ENCODE measurements at regions not wholly inside any gene's neighbourhood (a gene's known extent, or its start where the extent isn't known, plus 50 kb on each side); places are given as distances from the start of the nearest gene placed in this dataset.

DNA sequence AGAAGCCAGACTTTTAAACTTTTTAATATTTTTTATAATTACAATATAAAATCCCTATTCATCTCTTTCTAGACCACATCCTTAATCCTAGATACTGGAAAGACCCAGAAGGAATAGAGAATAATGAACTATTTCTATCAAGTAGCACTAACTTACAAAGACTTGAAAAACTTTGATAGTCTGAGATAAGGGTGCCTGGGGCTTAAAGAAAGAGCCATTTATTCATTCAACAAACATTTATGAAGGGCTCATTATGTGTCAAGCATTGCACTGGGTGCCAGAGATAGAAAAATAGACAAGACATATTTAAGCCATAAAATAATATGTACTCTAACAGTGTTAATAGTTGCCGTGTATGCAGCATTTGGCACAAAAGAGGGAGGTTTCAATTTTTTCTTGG lies 178.0 kb upstream of the EMCN start:
- Histone ChIP-seq H3K27me3 (ENCODE audit: insufficient read depth, low read length) (no peaks in the 10 kb centered on the region), H3K4ac (ENCODE audit: low read depth, low read length) (no peak overlapping the region), H4K5ac (ENCODE audit: insufficient read length, low read depth, low read length) (no peak overlapping the region), H3K4me1 (ENCODE audit: insufficient read depth, low read length) (no peaks in the 10 kb centered on the region), H4K20me1 (ENCODE audit: control insufficient read depth, insufficient read depth, insufficient read length) (no peaks in the 10 kb centered on the region), H4K8ac (replicated peaks; ENCODE audit: insufficient read length, low read depth, low read length) (no peak overlapping the region), H3K79me1 (ENCODE audit: insufficient read depth, low read depth, low read length, poor library complexity, severe bottlenecking) (no peaks in the 10 kb centered on the region), H2AFZ (ENCODE audit: low read length) (no peak overlapping the region), H3K9ac (ENCODE audit: extremely low read depth, insufficient read length, low read length) (no peak overlapping the region), H3K18ac (ENCODE audit: insufficient read length, low read depth, low read length) (no peak overlapping the region), H3K79me2 (ENCODE audit: insufficient read depth, low read length) (no peaks in the 10 kb centered on the region), H3K4me2 (ENCODE audit: insufficient read depth, insufficient read length, low read length) (no peak overlapping the region), H3K27ac (ENCODE audit: insufficient read length, low read depth, low read length) (no peak overlapping the region), H2AK5ac (ENCODE audit: insufficient read length, low read length) (no peak overlapping the region), H2BK12ac (ENCODE audit: insufficient read length, low read depth, low read length) (no peak overlapping the region), H3K14ac (ENCODE audit: insufficient read depth, low read length) (no peak overlapping the region), H3T11ph (ENCODE audit: low read length) (no peak overlapping the region), H3K9me3 (ENCODE audit: control insufficient read depth, low read depth, low read length) (no peaks in the 10 kb centered on the region), H2BK15ac (ENCODE audit: low read depth, low read length) (no peak overlapping the region), H3K23ac (ENCODE audit: insufficient read length, low read depth, low read length) (no peak overlapping the region), H3K56ac (ENCODE audit: insufficient read length, low read depth, low read length) (no peak overlapping the region), H2BK120ac (ENCODE audit: low read depth, low read length, poor library complexity, severe bottlenecking) (no peak overlapping the region), H3K23me2 (ENCODE audit: insufficient read length, low read depth, low read length, poor library complexity, severe bottlenecking) (no peaks in the 10 kb centered on the region), H2BK5ac (ENCODE audit: insufficient read length, low read length) (no peak overlapping the region), H4K91ac (ENCODE audit: insufficient read length, low read depth, low read length) (no peak overlapping the region), H2BK20ac (ENCODE audit: low read depth, low read length, poor library complexity, severe bottlenecking) (no peak overlapping the region)
- no peak overlapping the region for H3K27ac Mint-ChIP-seq
- peaks cover 0 to 3% of the 10 kb centered on the region in 2 experiments; a peak in 1 of 5 replicates for H3K9me3 Mint-ChIP-seq
- H3K36me3 Mint-ChIP-seq (ENCODE audit: insufficient read depth in 1 of 3, low read depth in 3 of 3): no peaks in the 10 kb centered on the region
- DNase-seq: no peak
- H3K4me1 Mint-ChIP-seq: peaks cover 6 to 7% of the 10 kb centered on the region in 2 experiments
- no CpG with 5 or more reads among the region's 1 CpG for WGBS (ENCODE audit: extremely low coverage, insufficient read length, low lambda C conversion rate)
- TF ChIP-seq, protein P1, sequence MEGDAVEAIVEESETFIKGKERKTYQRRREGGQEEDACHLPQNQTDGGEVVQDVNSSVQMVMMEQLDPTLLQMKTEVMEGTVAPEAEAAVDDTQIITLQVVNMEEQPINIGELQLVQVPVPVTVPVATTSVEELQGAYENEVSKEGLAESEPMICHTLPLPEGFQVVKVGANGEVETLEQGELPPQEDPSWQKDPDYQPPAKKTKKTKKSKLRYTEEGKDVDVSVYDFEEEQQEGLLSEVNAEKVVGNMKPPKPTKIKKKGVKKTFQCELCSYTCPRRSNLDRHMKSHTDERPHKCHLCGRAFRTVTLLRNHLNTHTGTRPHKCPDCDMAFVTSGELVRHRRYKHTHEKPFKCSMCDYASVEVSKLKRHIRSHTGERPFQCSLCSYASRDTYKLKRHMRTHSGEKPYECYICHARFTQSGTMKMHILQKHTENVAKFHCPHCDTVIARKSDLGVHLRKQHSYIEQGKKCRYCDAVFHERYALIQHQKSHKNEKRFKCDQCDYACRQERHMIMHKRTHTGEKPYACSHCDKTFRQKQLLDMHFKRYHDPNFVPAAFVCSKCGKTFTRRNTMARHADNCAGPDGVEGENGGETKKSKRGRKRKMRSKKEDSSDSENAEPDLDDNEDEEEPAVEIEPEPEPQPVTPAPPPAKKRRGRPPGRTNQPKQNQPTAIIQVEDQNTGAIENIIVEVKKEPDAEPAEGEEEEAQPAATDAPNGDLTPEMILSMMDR (conservative IDR thresholded peaks at IDR 0.05): no peak
- no peak overlapping the region for H3K4me3 Mint-ChIP-seq
- no peaks in the 10 kb centered on the region for H3K27me3 Mint-ChIP-seq (ENCODE audit: low read depth)

Data from H9 (cell line).